Ishikawa (cell line): ENCODE measurements at regions not wholly inside any gene's neighbourhood (a gene's known extent, or its start where the extent isn't known, plus 50 kb on each side); places are given as distances from the start of the nearest gene placed in this dataset.

Source experiments
- CEBPB ChIP-seq: IDR thresholded peaks from 2 replicates; pipeline ENCODE4 v1.6.1; 2012
- CREB1 ChIP-seq: IDR thresholded peaks from 2 replicates; pipeline ENCODE4 v1.6.1; 2012; ENCODE audit warnings: low read depth
- EP300 ChIP-seq: IDR thresholded peaks from 2 replicates; pipeline ENCODE4 v1.6.1; 2012; ENCODE audit warnings: borderline replicate concordance
- FOXM1 ChIP-seq: IDR thresholded peaks from 2 replicates; pipeline ENCODE4 v1.6.1; 2012; ENCODE audit warnings: low read depth, borderline replicate concordance
- RAD21 ChIP-seq: IDR thresholded peaks from 2 replicates; pipeline ENCODE4 v1.6.1; 2012; ENCODE audit warnings: low read depth
- TAF1 ChIP-seq: IDR thresholded peaks from 2 replicates; pipeline ENCODE4 v1.6.1; 2012; ENCODE audit warnings: low read depth, mild to moderate bottlenecking
- TCF12 ChIP-seq: IDR thresholded peaks from 2 replicates; pipeline ENCODE4 v1.6.1; 2012; ENCODE audit warnings: low read depth
- TF ChIP-seq, protein P1 (sequence below): IDR thresholded peaks from 2 replicates; pipeline ENCODE4 v1.6.1; 2012; ENCODE audit warnings: low read depth, mild to moderate bottlenecking
- TF ChIP-seq, protein P2 (sequence below): IDR thresholded peaks from 2 replicates; pipeline ENCODE4 v1.6.1; 2012

DNA sequence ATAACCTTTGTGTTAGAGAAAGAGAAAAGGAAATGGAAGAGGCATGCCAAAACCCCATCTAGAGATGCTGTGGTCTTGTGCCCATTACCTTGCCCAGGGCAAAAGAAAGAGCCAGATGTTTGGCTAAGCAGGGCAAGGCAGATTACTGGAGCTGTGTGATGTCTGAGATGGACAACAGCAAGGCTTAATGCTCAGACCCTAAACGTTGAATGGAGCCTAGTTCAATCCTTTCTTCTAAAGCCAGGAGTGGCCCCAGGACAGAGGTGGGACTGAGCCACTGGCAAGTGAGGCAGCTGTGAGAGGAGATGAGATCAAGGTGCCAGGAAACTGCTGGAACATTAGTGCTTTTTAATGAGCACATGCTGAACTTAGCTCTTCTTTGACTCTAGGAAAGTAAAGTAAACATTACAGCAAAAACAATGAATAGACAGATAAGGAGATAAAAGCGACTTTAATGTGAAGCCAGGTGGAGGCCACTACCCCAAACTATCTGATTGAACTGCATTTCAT, 143.0 kb upstream of the EGFLAM start:
- TF ChIP-seq, protein P1, sequence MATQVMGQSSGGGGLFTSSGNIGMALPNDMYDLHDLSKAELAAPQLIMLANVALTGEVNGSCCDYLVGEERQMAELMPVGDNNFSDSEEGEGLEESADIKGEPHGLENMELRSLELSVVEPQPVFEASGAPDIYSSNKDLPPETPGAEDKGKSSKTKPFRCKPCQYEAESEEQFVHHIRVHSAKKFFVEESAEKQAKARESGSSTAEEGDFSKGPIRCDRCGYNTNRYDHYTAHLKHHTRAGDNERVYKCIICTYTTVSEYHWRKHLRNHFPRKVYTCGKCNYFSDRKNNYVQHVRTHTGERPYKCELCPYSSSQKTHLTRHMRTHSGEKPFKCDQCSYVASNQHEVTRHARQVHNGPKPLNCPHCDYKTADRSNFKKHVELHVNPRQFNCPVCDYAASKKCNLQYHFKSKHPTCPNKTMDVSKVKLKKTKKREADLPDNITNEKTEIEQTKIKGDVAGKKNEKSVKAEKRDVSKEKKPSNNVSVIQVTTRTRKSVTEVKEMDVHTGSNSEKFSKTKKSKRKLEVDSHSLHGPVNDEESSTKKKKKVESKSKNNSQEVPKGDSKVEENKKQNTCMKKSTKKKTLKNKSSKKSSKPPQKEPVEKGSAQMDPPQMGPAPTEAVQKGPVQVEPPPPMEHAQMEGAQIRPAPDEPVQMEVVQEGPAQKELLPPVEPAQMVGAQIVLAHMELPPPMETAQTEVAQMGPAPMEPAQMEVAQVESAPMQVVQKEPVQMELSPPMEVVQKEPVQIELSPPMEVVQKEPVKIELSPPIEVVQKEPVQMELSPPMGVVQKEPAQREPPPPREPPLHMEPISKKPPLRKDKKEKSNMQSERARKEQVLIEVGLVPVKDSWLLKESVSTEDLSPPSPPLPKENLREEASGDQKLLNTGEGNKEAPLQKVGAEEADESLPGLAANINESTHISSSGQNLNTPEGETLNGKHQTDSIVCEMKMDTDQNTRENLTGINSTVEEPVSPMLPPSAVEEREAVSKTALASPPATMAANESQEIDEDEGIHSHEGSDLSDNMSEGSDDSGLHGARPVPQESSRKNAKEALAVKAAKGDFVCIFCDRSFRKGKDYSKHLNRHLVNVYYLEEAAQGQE = no peak
- no peak for TF ChIP-seq RAD21
- TF ChIP-seq EP300 = no peak
- TF ChIP-seq, protein P2, sequence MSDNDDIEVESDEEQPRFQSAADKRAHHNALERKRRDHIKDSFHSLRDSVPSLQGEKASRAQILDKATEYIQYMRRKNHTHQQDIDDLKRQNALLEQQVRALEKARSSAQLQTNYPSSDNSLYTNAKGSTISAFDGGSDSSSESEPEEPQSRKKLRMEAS = no peak
- TF ChIP-seq CREB1 = no peak
- no peak for TF ChIP-seq TCF12
- TF ChIP-seq TAF1 = no peak
- TF ChIP-seq FOXM1 = no peak
- TF ChIP-seq CEBPB = no peak
